Glutamatergic neuron (in vitro differentiated cells): ENCODE measurements at regions not wholly inside any gene's neighbourhood (a gene's known extent, or its start where the extent isn't known, plus 50 kb on each side); places are given as distances from the start of the nearest gene placed in this dataset.

ENCODE experiments used
- DNase-seq: peaks from one replicate; pipeline ENCODE4 v3.0.0; 2022
- H3K27ac Mint-ChIP-seq: one replicate; pipeline ENCODE4 v1.8.0; 2020; ENCODE audit warnings: mild to moderate bottlenecking, mixed read lengths, inconsistent platforms; ENCODE audit not compliant: unreplicated experiment
- H3K27me3 Mint-ChIP-seq: one replicate; pipeline ENCODE4 v1.8.0; 2020; ENCODE audit warnings: mild to moderate bottlenecking, moderate library complexity, mixed read lengths, inconsistent platforms; ENCODE audit not compliant: unreplicated experiment
- H3K36me3 Mint-ChIP-seq: one replicate; pipeline ENCODE4 v1.8.0; 2020; ENCODE audit warnings: mild to moderate bottlenecking, mixed read lengths, inconsistent platforms; ENCODE audit not compliant: unreplicated experiment
- H3K4me1 Mint-ChIP-seq: one replicate; pipeline ENCODE4 v1.8.0; 2020; ENCODE audit warnings: mild to moderate bottlenecking, low read depth, mixed read lengths, inconsistent platforms; ENCODE audit not compliant: unreplicated experiment
- H3K4me3 Mint-ChIP-seq: one replicate; pipeline ENCODE4 v1.8.0; 2020; ENCODE audit warnings: mild to moderate bottlenecking, mixed read lengths, inconsistent platforms; ENCODE audit not compliant: unreplicated experiment
- H3K9me3 Mint-ChIP-seq: one replicate; pipeline ENCODE4 v1.8.0; 2020; ENCODE audit warnings: mild to moderate bottlenecking, moderate library complexity, mixed read lengths, inconsistent platforms; ENCODE audit not compliant: unreplicated experiment
- CTCF ChIP-seq: fragments of 200-600 bp; sonication (generic); IDR thresholded peaks from one replicate; pipeline ENCODE4 v1.5.0; 2021; ENCODE audit not compliant: partially characterized antibody, unreplicated experiment

DNA sequence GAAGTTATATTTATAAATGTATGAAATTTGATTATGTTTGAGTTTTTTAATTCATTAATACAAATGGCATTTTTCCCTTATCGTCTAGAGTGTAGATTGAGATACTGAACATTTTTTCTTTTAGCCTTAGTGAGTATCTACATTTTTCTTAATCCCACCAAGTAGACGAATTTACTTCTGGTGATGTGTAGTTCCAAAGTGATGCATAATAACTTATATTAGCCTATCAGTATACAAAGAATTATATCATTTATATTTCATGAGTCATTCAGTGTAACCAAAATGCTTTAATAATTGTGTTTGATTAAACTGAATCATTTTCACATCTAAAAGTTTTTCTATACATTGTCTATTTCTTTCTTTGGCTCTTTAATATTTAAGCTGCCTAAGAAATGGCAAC lies 745.6 kb upstream of the LUZP2 start:
- Mint-ChIP-seq H3K27ac (no peak overlapping the region), H3K9me3 (peaks cover 1% of the 10 kb centered on the region), H3K4me3 (no peak overlapping the region), H3K27me3 (no peaks in the 10 kb centered on the region), H3K4me1 (no peaks in the 10 kb centered on the region), H3K36me3 (no peaks in the 10 kb centered on the region)
- no peak for DNase-seq
- TF ChIP-seq CTCF, result no peak

DNA sequence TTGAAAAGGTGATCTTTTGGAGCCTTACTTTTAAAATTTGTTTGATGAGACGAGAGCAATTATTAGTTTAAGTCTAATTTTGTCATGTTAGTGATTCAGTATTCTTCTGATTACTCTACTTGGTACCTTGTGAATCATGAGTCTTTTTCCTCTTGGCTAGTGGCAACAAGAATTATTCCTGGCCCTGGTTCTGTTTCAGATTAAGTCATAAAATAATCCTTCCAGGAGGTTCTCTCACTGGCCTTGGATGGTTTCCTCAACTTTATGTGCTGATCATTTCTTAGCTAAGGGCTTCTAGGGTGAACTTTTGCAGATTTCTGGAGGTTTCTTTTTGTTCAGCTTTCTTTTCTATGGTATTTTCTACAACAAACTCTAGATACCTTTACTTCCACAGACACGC lies 741.8 kb upstream of the LUZP2 start:
- no peaks in the 10 kb centered on the region for H3K4me1 Mint-ChIP-seq
- H3K4me3 Mint-ChIP-seq, result no peak overlapping the region
- no peak for DNase-seq
- no peak for TF ChIP-seq CTCF
- no peaks in the 10 kb centered on the region for H3K27me3 Mint-ChIP-seq
- no peak overlapping the region for H3K27ac Mint-ChIP-seq
- peaks cover 1% of the 10 kb centered on the region for H3K9me3 Mint-ChIP-seq
- H3K36me3 Mint-ChIP-seq, result no peaks in the 10 kb centered on the region

DNA sequence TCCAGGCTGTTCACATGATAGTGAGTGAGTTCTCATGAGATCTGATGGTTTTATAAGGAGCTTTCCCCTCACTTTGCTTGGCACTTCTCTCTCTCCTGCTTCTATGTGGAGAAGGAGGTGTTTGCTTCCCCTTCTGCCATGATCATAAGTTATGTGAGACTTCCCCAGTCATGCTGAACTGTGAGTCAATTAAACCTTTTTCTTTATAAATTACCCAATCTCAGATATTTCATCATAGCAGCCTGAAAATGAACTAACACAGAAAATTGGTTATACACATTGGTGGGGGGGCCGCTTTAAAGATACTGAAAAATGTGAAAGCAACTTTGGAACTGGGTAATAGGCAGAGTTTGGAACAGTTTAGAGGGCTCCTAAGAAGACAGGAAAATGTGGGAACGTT lies 741.1 kb upstream of the LUZP2 start:
- H3K27me3 Mint-ChIP-seq, result no peaks in the 10 kb centered on the region
- no peaks in the 10 kb centered on the region for H3K36me3 Mint-ChIP-seq
- H3K4me3 Mint-ChIP-seq, result no peak overlapping the region
- no peak for TF ChIP-seq CTCF
- no peak overlapping the region for H3K27ac Mint-ChIP-seq
- peaks cover 1% of the 10 kb centered on the region for H3K9me3 Mint-ChIP-seq
- DNase-seq, result no peak
- no peaks in the 10 kb centered on the region for H3K4me1 Mint-ChIP-seq

DNA sequence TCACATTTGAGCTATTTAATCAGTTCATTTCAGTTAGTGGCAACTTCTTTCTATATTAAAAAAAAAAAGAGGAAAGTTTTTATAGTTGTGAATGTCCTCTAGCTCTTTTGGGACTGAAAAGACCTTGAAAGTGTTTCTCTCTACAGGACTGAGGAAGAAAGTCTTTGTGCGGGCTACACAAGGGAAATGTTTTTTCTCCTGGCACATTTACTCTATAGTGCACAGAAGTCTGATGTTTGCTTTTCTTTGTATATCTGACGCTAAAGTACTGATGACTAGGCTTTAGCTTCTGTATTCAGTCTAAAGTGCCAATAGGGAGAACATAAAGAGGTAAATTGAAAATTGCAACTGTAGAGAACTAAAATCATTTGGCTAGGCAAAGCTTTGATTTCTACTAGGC lies 737.4 kb upstream of the LUZP2 start:
- Mint-ChIP-seq H3K9me3 (peaks cover 1% of the 10 kb centered on the region), H3K4me3 (no peak overlapping the region), H3K27ac (no peak overlapping the region), H3K36me3 (no peaks in the 10 kb centered on the region), H3K27me3 (no peaks in the 10 kb centered on the region), H3K4me1 (no peaks in the 10 kb centered on the region)
- DNase-seq, result no peak
- TF ChIP-seq CTCF, result no peak

DNA sequence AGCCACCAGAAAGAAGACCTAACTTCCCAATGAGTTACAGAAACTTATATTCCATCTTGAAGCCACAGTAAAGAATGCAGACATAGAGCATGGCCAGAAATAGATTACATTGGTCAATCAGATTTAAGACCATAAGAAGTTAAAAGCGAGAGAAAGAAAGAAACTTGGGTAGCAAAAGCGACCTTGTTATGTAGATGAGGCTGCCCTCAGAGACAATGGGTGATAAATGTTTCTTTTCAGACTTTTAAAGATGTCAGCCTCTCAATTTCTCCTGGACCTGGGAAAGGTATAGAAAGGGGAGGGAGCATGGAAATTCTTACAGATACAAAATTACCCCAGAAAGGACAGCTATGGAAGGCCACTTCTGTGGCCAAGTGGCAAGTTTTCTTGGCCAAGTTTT lies 732.6 kb upstream of the LUZP2 start:
- peaks cover 3% of the 10 kb centered on the region for H3K9me3 Mint-ChIP-seq
- TF ChIP-seq CTCF, result no peak
- H3K27me3 Mint-ChIP-seq, result no peaks in the 10 kb centered on the region
- no peak overlapping the region for H3K27ac Mint-ChIP-seq
- H3K4me3 Mint-ChIP-seq, result no peak overlapping the region
- no peak for DNase-seq
- no peaks in the 10 kb centered on the region for H3K4me1 Mint-ChIP-seq
- no peaks in the 10 kb centered on the region for H3K36me3 Mint-ChIP-seq
